ENCODE measurements at regions not wholly inside any gene's neighbourhood (a gene's known extent, or its start where the extent isn't known, plus 50 kb on each side); places are given as distances from the start of the nearest gene placed in this dataset.

GRCh38 chr15:93247466-93248121 lies 158.6 kb upstream of the RGMA start:
- DNase-seq (ENCODE audit: low read depth, low spot score): no peak
- in situ Hi-C loops (cut with HindIII; ENCODE audit: low sequenced_read_pairs): no loop called here
- no peak overlapping the region for H3K4me3 ChIP-seq (ENCODE audit: low read depth, low read length)
- TF ChIP-seq CTCF (IDR thresholded peaks at IDR 0.05; ENCODE audit: low read depth, low read length): no peak

GRCh38 chr15:93246266-93247242 lies 157.5 kb upstream of the RGMA start:
- no peak for DNase-seq (ENCODE audit: low read depth, low spot score)
- no peak overlapping the region for H3K4me3 ChIP-seq (ENCODE audit: low read depth, low read length)
- no peak for TF ChIP-seq CTCF (IDR thresholded peaks at IDR 0.05; ENCODE audit: low read depth, low read length)
- in situ Hi-C loops (cut with HindIII; ENCODE audit: low sequenced_read_pairs): no loop called here

GRCh38 chr15:93245661-93246042 lies 156.6 kb upstream of the RGMA start:
- no peak for DNase-seq (ENCODE audit: low read depth, low spot score)
- in situ Hi-C loops (cut with HindIII; ENCODE audit: low sequenced_read_pairs): no loop called here
- no peak for TF ChIP-seq CTCF (IDR thresholded peaks at IDR 0.05; ENCODE audit: low read depth, low read length)
- no peak overlapping the region for H3K4me3 ChIP-seq (ENCODE audit: low read depth, low read length)

- no peak for DNase-seq (ENCODE audit: low read depth, low spot score)
- TF ChIP-seq CTCF (IDR thresholded peaks at IDR 0.05; ENCODE audit: low read depth, low read length): no peak
- in situ Hi-C loops (cut with HindIII; ENCODE audit: low sequenced_read_pairs): no loop called here
- H3K4me3 ChIP-seq (ENCODE audit: low read depth, low read length): no peak overlapping the region
Measured at GRCh38 chr15:93244696-93245660, 156.0 kb upstream of the RGMA start.

GRCh38 chr15:93243573-93243972 lies 154.6 kb upstream of the RGMA start:
- no peak overlapping the region for H3K4me3 ChIP-seq (ENCODE audit: low read depth, low read length)
- no peak for TF ChIP-seq CTCF (IDR thresholded peaks at IDR 0.05; ENCODE audit: low read depth, low read length)
- in situ Hi-C loops (cut with HindIII; ENCODE audit: low sequenced_read_pairs): no loop called here
- no peak for DNase-seq (ENCODE audit: low read depth, low spot score)
